RWPE1 (cell line): ENCODE measurements at regions not wholly inside any gene's neighbourhood (a gene's known extent, or its start where the extent isn't known, plus 50 kb on each side); places are given as distances from the start of the nearest gene placed in this dataset.

Experiments used
- CTCF ChIA-PET: fragments of 350-600 bp; sonication (Branson Sonifier 250); formaldehyde crosslinking; extraction: SDS; loops from one replicate; lab custom pipeline; 2021; lab: Yijun Ruan, JAX
- POLR2A ChIA-PET: fragments of 400-600 bp; formaldehyde crosslinking; extraction: SDS; loops from one replicate; lab custom pipeline; 2020; ENCODE audit warnings: antibody characterized with exemption; ENCODE audit not compliant: low non-redundant PET; lab: Yijun Ruan, JAX
- DNase-seq: peaks from one replicate; pipeline ENCODE4 v3.0.0; 2012; ENCODE audit warnings: low spot score
- H3K27ac ChIP-seq: fragments of 450-650 bp; 2 replicates; pipeline ENCODE4 v1.5.1; 2017
- CTCF ChIP-seq: fragments of 450-650 bp; conservative IDR thresholded peaks from 2 replicates; pipeline ENCODE4 v1.5.1; 2017; ENCODE audit warnings: low read depth, mild to moderate bottlenecking

- DNase-seq: no peak
- no peak overlapping the region; the same call in 1 of the 2 replicates for H3K27ac ChIP-seq
- CTCF ChIA-PET: interaction anchor here (0.7 kb wide), 1 partner anchor 84 kb away, joined by 3 read pairs; no protein-coding TSS in a partner anchor
- POLR2A ChIA-PET: no interaction called here
- no peak for TF ChIP-seq CTCF
These were observed 83.6 kb upstream of the ALDH1L1 start for GRCh38 chr3:126263971-126264370.

- CTCF ChIA-PET: no interaction called here
These were observed 83.2 kb upstream of the ALDH1L1 start for GRCh38 chr3:126263539-126263938.

GRCh38 chr3:126262227-126262626, 81.8 kb upstream of the ALDH1L1 start:
- no peak for DNase-seq
- CTCF ChIA-PET: no interaction called here
- POLR2A ChIA-PET: no interaction called here
- TF ChIP-seq CTCF: no peak
- H3K27ac ChIP-seq: no peak overlapping the region

More at GRCh38 chr3:126263539-126263938, 83.2 kb upstream of the ALDH1L1 start:
- POLR2A ChIA-PET: no interaction called here
- no peak for DNase-seq
- H3K27ac ChIP-seq: no peak overlapping the region
- TF ChIP-seq CTCF: no peak

- no peak for TF ChIP-seq CTCF
- peak overlapping the region; percentile 55 for H3K27ac ChIP-seq
- ChIA-PET POLR2A (no interaction called here), CTCF (no interaction called here)
- no peak for DNase-seq
These were observed 80.7 kb upstream of the ALDH1L1 start for GRCh38 chr3:126261037-126261436.

- peak overlapping the region; percentile 41; the same call in 1 of the 2 replicates for H3K27ac ChIP-seq
- POLR2A ChIA-PET: no interaction called here
- CTCF ChIA-PET: no interaction called here
- no peak for TF ChIP-seq CTCF
- DNase-seq: no peak
These were observed 79.3 kb upstream of the ALDH1L1 start for GRCh38 chr3:126259411-126260391.

- TF ChIP-seq CTCF: no peak
- no peak for DNase-seq
- CTCF ChIA-PET: no interaction called here
- peak overlapping the region; percentile 41; the same call in 1 of the 2 replicates for H3K27ac ChIP-seq
- POLR2A ChIA-PET: no interaction called here
These were observed 78.3 kb upstream of the ALDH1L1 start for GRCh38 chr3:126258670-126259069.
